ENCODE measurements at regions not wholly inside any gene's neighbourhood (a gene's known extent, or its start where the extent isn't known, plus 50 kb on each side); places are given as distances from the start of the nearest gene placed in this dataset.

DNA sequence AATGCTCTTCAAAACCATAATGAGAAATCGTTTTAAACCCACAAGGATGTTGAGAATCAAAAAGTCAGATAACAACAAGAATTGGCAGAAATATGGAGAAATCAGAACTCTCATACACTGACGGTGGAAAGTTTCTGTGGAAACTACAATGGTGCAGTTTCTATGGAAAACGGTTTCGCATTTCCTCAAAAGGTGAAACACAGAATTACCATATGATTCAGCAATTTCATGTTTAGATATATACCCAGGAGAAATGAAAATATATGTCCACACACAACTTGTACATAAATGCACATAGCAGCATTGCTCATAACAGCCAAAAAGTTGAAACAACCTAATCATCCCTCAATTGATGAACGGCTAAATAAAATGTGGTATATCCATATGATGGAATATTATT is 218.2 kb downstream of the ARL4A start:
- intact Hi-C loops (cut with micrococcal nuclease) = loop anchor here (5.0 kb wide), 1 partner anchor 48 kb away; no protein-coding TSS in a partner anchor
- no peak overlapping the region for H3K4me3 ChIP-seq (replicated peaks in 1 of 3; ENCODE audit: insufficient read depth in 1 of 3, low read depth in 1 of 3, low read length in 3 of 3)
- DNase-seq (ENCODE audit: low read depth, low spot score) (no peak), FAIRE-seq (no peak)
- ChIA-PET POLR2A (no interaction called here), CTCF (no interaction called here)
- no peak overlapping the region for H2AFZ ChIP-seq (ENCODE audit: low read depth, low read length)
- H3K36me3 ChIP-seq (ENCODE audit: control insufficient read depth in 2 of 2, extremely low read depth in 1 of 2, insufficient read depth in 2 of 2, low read length in 2 of 2) = no peaks in the 10 kb centered on the region
- no peak overlapping the region for H3K4me2 ChIP-seq (ENCODE audit: insufficient read depth, low read length)
- no peak overlapping the region for H3K9ac ChIP-seq (replicated peaks; ENCODE audit: extremely low read depth, insufficient read depth, low read length)
- no peak overlapping the region for H3K27ac ChIP-seq (ENCODE audit: insufficient read depth, low read depth, low read length)
- no peaks in the 10 kb centered on the region for H3K9me3 ChIP-seq (replicated peaks; ENCODE audit: control insufficient read depth, insufficient read depth, low read length)
- H3K4me1 ChIP-seq (ENCODE audit: control insufficient read depth, extremely low read depth, insufficient read depth, low read length) = no peaks in the 10 kb centered on the region
- no peaks in the 10 kb centered on the region for H3K79me2 ChIP-seq (ENCODE audit: control insufficient read depth, insufficient read depth, low read length)
- no peaks in the 10 kb centered on the region for H3K27me3 ChIP-seq (ENCODE audit: control insufficient read depth in 2 of 2, insufficient read depth in 2 of 2, low read length in 2 of 2)
- dilution Hi-C loops (cut with MboI; ENCODE audit: extremely low pct_ligation_motif_present, low sequenced_read_pairs) = no loop called here
- no peaks in the 10 kb centered on the region for H4K20me1 ChIP-seq (replicated peaks; ENCODE audit: control insufficient read depth, extremely low read depth, insufficient read depth, low read length)
- H3K9me1 ChIP-seq (replicated peaks; ENCODE audit: control insufficient read depth, extremely low read depth, insufficient read depth, low read length) = no peaks in the 10 kb centered on the region
- no TSS peak for BruUV-seq (replicated peaks)
- TF ChIP-seq, protein P1, sequence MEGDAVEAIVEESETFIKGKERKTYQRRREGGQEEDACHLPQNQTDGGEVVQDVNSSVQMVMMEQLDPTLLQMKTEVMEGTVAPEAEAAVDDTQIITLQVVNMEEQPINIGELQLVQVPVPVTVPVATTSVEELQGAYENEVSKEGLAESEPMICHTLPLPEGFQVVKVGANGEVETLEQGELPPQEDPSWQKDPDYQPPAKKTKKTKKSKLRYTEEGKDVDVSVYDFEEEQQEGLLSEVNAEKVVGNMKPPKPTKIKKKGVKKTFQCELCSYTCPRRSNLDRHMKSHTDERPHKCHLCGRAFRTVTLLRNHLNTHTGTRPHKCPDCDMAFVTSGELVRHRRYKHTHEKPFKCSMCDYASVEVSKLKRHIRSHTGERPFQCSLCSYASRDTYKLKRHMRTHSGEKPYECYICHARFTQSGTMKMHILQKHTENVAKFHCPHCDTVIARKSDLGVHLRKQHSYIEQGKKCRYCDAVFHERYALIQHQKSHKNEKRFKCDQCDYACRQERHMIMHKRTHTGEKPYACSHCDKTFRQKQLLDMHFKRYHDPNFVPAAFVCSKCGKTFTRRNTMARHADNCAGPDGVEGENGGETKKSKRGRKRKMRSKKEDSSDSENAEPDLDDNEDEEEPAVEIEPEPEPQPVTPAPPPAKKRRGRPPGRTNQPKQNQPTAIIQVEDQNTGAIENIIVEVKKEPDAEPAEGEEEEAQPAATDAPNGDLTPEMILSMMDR (IDR thresholded peaks at IDR 0.05; ENCODE audit: extremely low read depth in 1 of 2, insufficient read depth in 1 of 2, low read depth in 1 of 2, low read length in 2 of 2) = no peak
- no peak for TF ChIP-seq POLR2AphosphoS5 (IDR thresholded peaks at IDR 0.05; ENCODE audit: insufficient read depth, low read depth, low read length)
- no peak for TF ChIP-seq EZH2 (IDR thresholded peaks at IDR 0.05; ENCODE audit: borderline replicate concordance, low read depth, low read length, severe bottlenecking)
- no peak for TF ChIP-seq MYC (IDR thresholded peaks at IDR 0.05; ENCODE audit: low read depth, low read length)
- TF ChIP-seq POLR2A (IDR thresholded peaks at IDR 0.05; ENCODE audit: low read depth, low read length) = no peak
- TF ChIP-seq, protein P2, sequence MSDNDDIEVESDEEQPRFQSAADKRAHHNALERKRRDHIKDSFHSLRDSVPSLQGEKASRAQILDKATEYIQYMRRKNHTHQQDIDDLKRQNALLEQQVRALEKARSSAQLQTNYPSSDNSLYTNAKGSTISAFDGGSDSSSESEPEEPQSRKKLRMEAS (IDR thresholded peaks at IDR 0.05; ENCODE audit: insufficient read depth, insufficient read length) = no peak
- TF ChIP-seq GATA2 (IDR thresholded peaks at IDR 0.05; ENCODE audit: insufficient read depth, insufficient read length, low read depth, low read length) = no peak
- no peak for TF ChIP-seq FOS (IDR thresholded peaks at IDR 0.05; ENCODE audit: borderline replicate concordance, insufficient read depth, low read length)
- no peak for TF ChIP-seq JUN (IDR thresholded peaks at IDR 0.05; ENCODE audit: borderline replicate concordance, insufficient read depth, insufficient read length, low read depth)

Data from endothelial cell of umbilical vein (primary cell).